HG02981 (cell line): ENCODE measurements at regions not wholly inside any gene's neighbourhood (a gene's known extent, or its start where the extent isn't known, plus 50 kb on each side); places are given as distances from the start of the nearest gene placed in this dataset.
"Not testable (repeated sequence)": the region's sequence is repeated elsewhere in the genome, so short reads cannot be mapped to it uniquely, and the experiment has no call there.

ENCODE experiments used
- ATAC-seq: cut with Tn5 transposase; IDR thresholded peaks from one replicate; pipeline ENCODE4 v1.9.1; 2021; ENCODE audit warnings: mild to moderate bottlenecking, moderate library complexity; ENCODE audit not compliant: unreplicated experiment

DNA sequence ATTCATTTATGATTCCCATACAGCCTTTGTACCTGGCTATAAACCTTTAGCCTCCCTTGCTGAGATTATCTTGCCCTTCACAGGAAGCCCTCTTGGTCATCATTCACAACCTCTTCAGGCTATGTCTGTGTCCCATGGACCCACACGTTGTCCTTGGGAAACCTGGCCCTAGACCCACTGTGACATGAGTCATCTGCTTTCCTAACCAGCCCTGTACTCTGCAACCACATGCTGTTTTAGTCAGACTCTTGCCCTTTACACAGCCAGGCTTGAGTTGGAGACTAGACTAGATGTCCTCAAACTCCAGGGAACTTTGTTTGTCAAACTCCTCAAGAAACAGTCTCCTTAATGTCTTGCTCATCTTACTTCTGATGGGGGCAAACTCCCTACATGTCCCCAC lies 229.3 kb upstream of the ZSWIM2 start:
- no peak for ATAC-seq

DNA sequence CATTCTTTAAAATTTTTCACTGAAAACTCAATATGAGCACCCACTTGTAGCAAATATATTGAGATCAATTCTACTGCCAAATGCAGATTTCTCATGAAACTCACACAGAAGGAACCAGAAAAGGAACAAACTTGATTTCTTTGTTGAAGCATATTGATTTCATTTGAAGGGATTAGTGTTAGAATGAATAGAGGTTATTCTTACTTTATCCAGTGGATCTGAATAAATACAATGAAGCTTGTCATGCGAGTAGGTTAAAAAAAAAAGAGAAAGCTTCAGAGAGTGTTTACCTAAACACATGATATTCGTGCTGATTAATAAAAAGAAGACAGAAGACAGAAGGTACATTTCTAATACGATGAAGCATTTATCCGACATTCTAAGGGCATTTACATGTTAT lies 226.7 kb upstream of the ZSWIM2 start:
- ATAC-seq, result no peak

DNA sequence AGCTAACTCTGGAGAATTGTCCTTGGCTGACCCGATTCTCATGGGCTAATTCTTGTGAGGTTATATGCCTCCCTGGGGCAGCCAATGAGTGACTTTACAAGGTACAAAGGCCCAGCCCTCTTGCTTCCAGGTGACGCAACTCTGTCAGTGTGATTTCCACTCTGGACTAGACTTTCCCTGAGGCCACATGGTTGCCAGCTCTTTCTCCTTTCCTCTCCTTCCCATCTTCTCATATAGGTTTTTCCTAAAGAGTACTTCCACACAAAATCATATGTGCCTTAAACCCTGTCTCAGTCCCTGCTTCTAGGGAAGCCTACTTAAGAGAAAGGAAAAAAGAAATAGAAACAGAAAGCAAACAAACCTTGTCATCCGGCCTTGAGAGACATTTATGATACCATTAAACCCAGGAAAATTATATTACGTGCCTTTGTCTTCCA lies 226.2 kb upstream of the ZSWIM2 start:
- ATAC-seq, result no peak

GRCh38 chr2:187058198-187058597 lies 209.2 kb upstream of the ZSWIM2 start:
- no peak for ATAC-seq

DNA sequence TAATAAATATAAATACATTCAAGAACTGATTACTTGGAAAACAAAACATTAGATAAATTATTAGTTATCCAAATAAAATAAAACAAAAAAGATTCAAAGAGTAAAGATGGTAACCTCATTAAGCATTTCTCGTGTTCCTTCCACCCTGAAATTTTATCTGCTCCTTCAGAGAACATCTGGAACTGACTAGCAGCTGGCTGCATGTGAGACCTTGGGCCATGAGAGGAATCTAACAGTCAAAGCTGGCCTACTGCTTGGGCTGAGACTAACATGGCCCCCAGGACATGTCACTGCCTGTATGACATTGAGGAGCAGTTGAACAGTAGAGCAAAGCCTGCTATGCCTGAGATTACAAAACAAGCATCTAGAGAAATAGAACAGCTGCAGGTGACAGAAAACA lies 208.5 kb upstream of the ZSWIM2 start:
- no peak for ATAC-seq

- ATAC-seq, result no peak
Observed at GRCh38 chr2:187056416-187057334, 207.7 kb upstream of the ZSWIM2 start.

DNA sequence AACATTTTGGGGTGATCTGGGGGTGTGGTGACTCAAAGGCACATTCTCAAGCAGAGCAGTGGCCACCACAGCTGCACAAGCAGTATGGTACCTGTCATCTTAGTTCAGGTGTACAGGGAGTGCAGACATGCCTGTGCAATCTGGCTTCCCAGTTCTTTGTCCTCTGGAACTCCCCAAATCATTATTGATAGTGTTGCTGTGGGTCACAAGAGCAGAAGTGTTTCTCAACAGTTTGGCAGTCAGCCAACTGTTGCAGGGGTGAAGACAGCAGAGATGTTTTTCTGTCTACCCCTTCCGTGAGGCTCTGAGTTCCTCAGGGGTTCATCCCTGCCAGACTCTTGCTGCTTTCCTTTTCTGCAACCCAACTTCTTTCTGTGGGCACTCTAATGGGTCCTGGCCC lies 206.5 kb upstream of the ZSWIM2 start:
- no peak for ATAC-seq

DNA sequence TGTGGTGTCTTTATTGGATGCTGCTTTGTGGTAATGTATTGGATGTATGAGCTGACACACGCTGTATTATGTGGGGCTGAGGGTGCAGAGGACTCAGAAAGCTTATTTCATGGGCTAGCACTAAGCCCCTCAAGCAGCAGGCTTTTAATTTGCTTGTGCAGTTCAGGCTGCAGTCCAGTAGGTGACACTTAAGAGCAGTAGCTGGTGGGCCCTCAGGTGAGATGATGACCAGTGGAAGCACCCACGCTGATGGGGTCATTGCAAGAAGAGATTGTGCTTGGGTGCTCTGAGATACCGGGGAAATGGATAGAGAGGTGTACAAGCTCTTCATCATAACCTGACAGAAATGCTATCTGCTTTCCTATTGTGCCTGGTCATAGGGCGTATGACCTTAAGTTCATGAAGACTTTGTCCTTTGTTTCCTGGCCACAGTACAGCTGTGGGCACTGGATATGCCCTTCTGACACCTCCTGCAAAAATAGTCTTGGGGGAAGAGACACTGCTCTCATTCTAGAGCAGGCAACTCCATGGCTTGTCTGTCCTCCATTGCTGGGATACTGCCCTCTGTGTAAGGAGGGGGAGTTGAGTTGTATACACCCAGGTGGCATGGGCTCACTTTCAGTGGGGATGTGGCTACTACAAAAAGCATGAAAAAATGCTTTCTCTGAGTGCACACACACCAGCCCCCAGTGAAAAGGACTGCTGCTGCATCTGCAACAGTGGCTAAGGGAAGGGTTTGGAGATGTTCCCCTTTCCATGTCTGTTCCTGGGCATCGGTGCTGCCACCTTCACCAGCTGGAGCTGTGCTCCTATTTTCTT lies 205.7 kb upstream of the ZSWIM2 start:
- no peak for ATAC-seq

- peak; percentile 92 for ATAC-seq
Observed at GRCh38 chr2:187051350-187051749, 202.4 kb upstream of the ZSWIM2 start.

DNA sequence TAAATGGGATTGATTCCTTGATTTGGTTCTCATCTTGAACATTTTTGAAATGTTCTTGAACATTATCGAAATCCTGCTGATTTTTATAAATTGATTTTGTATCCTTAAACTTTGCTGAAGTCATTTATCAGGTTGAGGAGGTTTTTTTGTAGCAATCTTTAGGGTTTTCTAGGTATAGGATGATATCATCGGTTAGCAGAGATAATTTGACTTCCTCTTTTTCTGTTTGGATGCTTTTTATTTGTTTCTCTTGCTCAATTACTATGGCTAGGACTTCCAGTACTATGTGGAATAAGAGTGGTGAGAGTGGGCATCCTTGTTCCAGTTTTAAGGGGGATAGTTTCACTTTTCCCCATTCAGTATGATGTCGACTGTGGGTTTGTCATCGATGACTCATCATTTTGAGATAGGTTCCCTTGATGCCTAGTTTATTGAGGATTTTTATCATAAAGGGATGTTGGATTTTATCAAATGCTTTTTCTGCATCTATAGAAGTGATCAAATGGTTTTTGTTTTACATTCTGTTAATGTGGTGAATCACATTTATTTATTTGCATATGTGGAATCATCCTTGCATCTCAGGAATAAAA lies 201.5 kb upstream of the ZSWIM2 start:
- no peak for ATAC-seq

DNA sequence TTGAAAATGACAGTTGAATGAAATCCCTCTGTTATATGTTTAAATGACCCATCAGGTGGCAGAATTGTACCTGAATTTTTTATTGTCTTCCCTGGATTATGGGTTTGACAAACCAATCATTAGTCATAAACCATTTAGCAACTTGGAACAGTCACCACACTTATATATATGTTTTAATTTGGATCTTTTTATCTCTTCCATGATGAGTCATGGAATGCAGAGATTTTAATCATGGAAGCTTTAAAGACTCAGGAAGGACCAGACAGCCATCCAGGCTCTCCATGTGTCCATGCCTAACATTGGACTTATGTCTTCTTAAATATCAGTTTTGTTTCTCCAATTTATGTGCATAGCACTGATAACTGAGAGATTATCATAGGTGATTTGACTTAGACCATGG lies 188.3 kb upstream of the ZSWIM2 start:
- ATAC-seq, result no peak

GRCh38 chr2:187034434-187034833 lies 185.5 kb upstream of the ZSWIM2 start:
- ATAC-seq, result no peak

GRCh38 chr2:187024739-187025138 lies 175.8 kb upstream of the ZSWIM2 start:
- no peak for ATAC-seq

DNA sequence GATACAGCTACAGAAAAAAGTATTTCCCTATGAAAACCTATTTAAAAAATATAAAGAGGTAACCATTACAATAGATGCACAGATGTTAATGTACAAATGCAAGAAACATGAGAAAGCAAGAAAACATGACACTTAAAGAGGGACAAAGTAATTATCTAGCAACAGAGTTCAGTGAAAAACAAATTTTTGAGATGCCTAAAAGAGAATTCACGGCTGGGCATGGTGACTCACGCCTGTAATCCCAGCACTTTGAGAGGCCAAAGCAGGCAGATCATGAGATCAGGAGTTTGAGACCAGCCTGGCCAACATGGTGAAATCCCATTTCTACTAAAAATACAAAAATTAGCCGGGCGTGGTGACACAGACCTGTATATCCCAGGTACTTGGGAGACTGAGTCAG lies 175.0 kb upstream of the ZSWIM2 start:
- not testable (repeated sequence) for ATAC-seq

- no peak for ATAC-seq
Observed at GRCh38 chr2:187017438-187017837, 168.5 kb upstream of the ZSWIM2 start.

DNA sequence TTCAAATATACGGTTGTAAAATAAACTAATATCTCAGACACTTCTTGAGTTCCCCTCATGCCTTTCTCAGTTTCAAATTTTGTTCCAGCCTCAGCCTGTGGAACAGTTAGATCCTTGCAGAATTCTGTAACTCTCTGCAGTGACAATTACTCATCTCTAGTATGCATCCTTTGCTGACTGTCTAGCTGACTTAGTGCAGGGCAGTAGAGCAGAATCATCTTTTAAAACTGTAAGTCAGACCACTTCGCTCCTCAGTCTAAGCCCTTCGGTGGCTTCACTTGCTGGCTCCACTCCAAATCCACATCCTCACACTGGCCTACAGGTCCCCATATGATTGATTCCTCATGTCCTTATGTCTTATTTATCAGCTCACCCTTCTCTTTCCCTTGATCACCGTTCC lies 164.1 kb upstream of the ZSWIM2 start:
- ATAC-seq, result no peak

GRCh38 chr2:187011206-187011832 lies 162.3 kb upstream of the ZSWIM2 start:
- ATAC-seq, result no peak

GRCh38 chr2:187009483-187010239 lies 160.7 kb upstream of the ZSWIM2 start:
- ATAC-seq, result no peak

DNA sequence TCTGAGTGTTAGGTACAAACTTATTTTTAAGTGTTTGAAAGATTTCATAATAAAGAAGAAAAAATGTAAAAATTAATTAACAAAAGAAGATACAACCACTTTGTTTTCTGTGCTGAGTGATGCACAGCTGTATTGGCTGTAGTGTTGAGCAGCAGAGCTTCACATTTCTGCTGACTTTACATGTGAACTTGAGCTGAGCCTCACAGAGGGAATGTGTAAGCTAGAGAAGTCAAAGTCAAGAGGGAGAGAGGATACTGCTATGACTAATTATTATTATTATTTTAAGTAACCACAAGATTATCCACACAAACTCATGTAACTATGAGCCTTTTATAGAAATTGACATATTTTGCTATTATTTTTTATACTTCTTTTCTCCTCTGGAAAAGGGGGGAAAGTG lies 159.1 kb upstream of the ZSWIM2 start:
- no peak for ATAC-seq

DNA sequence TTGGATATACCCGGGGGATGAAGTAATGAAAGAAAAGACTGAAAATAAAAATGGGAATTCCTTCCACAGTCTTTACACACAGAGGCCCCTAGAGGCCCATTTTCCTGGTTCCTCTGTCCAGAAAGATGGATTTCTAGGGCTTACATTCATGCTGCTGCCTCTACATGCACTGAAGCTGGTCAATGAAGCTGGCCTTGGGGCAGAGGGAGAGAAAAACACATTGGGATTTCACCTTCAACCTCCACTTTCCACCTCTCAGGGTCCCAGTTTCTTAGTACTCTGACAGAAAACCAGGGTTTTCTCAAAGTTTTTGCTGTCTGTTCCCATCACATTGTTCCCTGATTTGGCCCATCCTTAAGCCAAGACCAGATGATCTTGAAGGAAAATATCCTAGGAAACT lies 154.6 kb upstream of the ZSWIM2 start:
- no peak for ATAC-seq
